Endothelial cell of umbilical vein (primary cell): ENCODE measurements at regions not wholly inside any gene's neighbourhood (a gene's known extent, or its start where the extent isn't known, plus 50 kb on each side); places are given as distances from the start of the nearest gene placed in this dataset.

Experiments
- BruUV-seq: library from RNA; stranded (reverse); fragments of 400-500 nt; replicated peaks from 2 replicates; lab custom pipeline; 2021; lab: Mats Ljungman, UMichigan
- CTCF ChIA-PET: fragments of 300-600, 350-600 bp; sonication (Branson Sonifier 250); formaldehyde crosslinking; loops from one replicate; lab custom pipeline; 2021; ENCODE audit warnings: antibody characterized with exemption, inconsistent platforms; lab: Charles Lee
- POLR2A ChIA-PET: fragments of 300-600, 350-600 bp; sonication (Branson Sonifier 250); formaldehyde crosslinking; loops from one replicate; lab custom pipeline; 2021; ENCODE audit warnings: antibody characterized with exemption, inconsistent platforms; lab: Charles Lee
- DNase-seq: peaks from one replicate; pipeline ENCODE4 v3.0.0-alpha.2; 2011; ENCODE audit warnings: low read depth, low spot score
- FAIRE-seq: peaks from 2 replicates; lab custom pipeline; 2011; peaks lifted over from hg19 to GRCh38; lab: Jason Lieb, UNC
- H2AFZ ChIP-seq: 2 replicates; pipeline ENCODE4 v1.6.0; 2012; ENCODE audit warnings: low read depth, low read length, control low read depth, inconsistent platforms
- H3K27ac ChIP-seq: 2 replicates; pipeline ENCODE4 v1.5.1; 2011; ENCODE audit warnings: low read depth, mild to moderate bottlenecking, control low read depth, low read length, moderate library complexity; ENCODE audit not compliant: insufficient read depth
- H3K27me3 ChIP-seq, 2 experiments: 2 replicates each; pipeline versions ENCODE4 v1.6.0 to v1.6.1; 2011; ENCODE audit warnings: low read length in 2 of 2, mixed read lengths in 1 of 2; ENCODE audit not compliant: control insufficient read depth in 2 of 2, insufficient read depth in 2 of 2
- H3K36me3 ChIP-seq, 2 experiments: 2 replicates in 1 of 2; 3 replicates in 1 of 2; pipeline ENCODE4 v1.5.1; 2011; ENCODE audit warnings: low read length in 2 of 2, mild to moderate bottlenecking in 1 of 2, moderate library complexity in 1 of 2; ENCODE audit not compliant: control insufficient read depth in 2 of 2, insufficient read depth in 2 of 2; ENCODE audit errors: extremely low read depth in 1 of 2
- H3K4me1 ChIP-seq: 3 replicates; pipeline ENCODE4 v1.5.1; 2011; ENCODE audit warnings: mild to moderate bottlenecking, low read length; ENCODE audit not compliant: control insufficient read depth, insufficient read depth; ENCODE audit errors: extremely low read depth
- H3K4me2 ChIP-seq: 2 replicates; pipeline ENCODE4 v1.6.1; 2011; ENCODE audit warnings: low read length, control low read depth, mixed read lengths; ENCODE audit not compliant: insufficient read depth
- H3K4me3 ChIP-seq, 3 experiments: fragments of 200-600 bp in 1 of 3; sonication (generic), shearing (Covaris generic) in 1 of 3; replicated peaks in 1 of 3; 2 replicates each; pipeline ENCODE4 v1.5.1; 2011 to 2016; ENCODE audit warnings: control low read depth in 3 of 3, low read length in 3 of 3, mild to moderate bottlenecking in 2 of 3, inconsistent platforms in 1 of 3, low read depth in 1 of 3, moderate library complexity in 1 of 3; ENCODE audit not compliant: insufficient read depth in 1 of 3
- H3K79me2 ChIP-seq: 2 replicates; pipeline ENCODE4 v1.6.0; 2012; ENCODE audit warnings: low read length, inconsistent platforms; ENCODE audit not compliant: control insufficient read depth, insufficient read depth
- H3K9ac ChIP-seq: replicated peaks from 2 replicates; pipeline ENCODE3; 2011; ENCODE audit warnings: low read length, control low read depth; ENCODE audit not compliant: insufficient read depth; ENCODE audit errors: extremely low read depth
- H3K9me1 ChIP-seq: replicated peaks from 3 replicates; pipeline ENCODE4 v1.6.0; 2011; ENCODE audit warnings: mild to moderate bottlenecking, low read length; ENCODE audit not compliant: control insufficient read depth, insufficient read depth; ENCODE audit errors: extremely low read depth
- H3K9me3 ChIP-seq: replicated peaks from 2 replicates; pipeline ENCODE4 v1.5.1; 2012; ENCODE audit warnings: low read length, inconsistent platforms; ENCODE audit not compliant: control insufficient read depth, insufficient read depth
- H4K20me1 ChIP-seq: replicated peaks from 2 replicates; pipeline ENCODE3; 2011; ENCODE audit warnings: mild to moderate bottlenecking, low read length; ENCODE audit not compliant: control insufficient read depth, insufficient read depth; ENCODE audit errors: extremely low read depth
- EZH2 ChIP-seq: IDR thresholded peaks from 2 replicates; pipeline ENCODE4 v1.6.1; 2012; ENCODE audit warnings: borderline replicate concordance, low read depth, mild to moderate bottlenecking, moderate library complexity, low read length, inconsistent platforms; ENCODE audit not compliant: severe bottlenecking
- MAX ChIP-seq: IDR thresholded peaks from 2 replicates; pipeline ENCODE4 v1.6.1; 2011; ENCODE audit not compliant: insufficient read depth, insufficient read length
- MYC ChIP-seq: IDR thresholded peaks from one replicate; pipeline ENCODE4 v1.6.1; 2011; ENCODE audit warnings: mild to moderate bottlenecking, low read depth, low read length
- POLR2A ChIP-seq: IDR thresholded peaks from 2 replicates; pipeline ENCODE4 v1.6.1; 2012; ENCODE audit warnings: low read depth, mild to moderate bottlenecking, control low read depth, low read length
- POLR2AphosphoS5 ChIP-seq: IDR thresholded peaks from 2 replicates; pipeline ENCODE4 v1.6.1; 2012; ENCODE audit warnings: low read depth, mild to moderate bottlenecking, control low read depth, low read length, moderate library complexity; ENCODE audit not compliant: insufficient read depth
- dilution Hi-C: fragments of 300-500 bp; cut with MboI; formaldehyde crosslinking; loops from one replicate; pipeline ENCODE4 v1.15.0; 2019; ENCODE audit warnings: low sequenced_read_pairs; ENCODE audit not compliant: extremely low pct_ligation_motif_present
- intact Hi-C: fragments of 100-400 bp; cut with micrococcal nuclease; formaldehyde crosslinking; loops from one replicate; pipeline ENCODE4 v1.10.0; 2022
- TF ChIP-seq, protein P1 (sequence below), 2 donors: IDR thresholded peaks; 1 replicate in 1 of 2; 2 replicates in 1 of 2; pipeline ENCODE4 v1.5.1; 2011; ENCODE audit warnings: low read length in 2 of 2, mild to moderate bottlenecking in 2 of 2, moderate library complexity in 2 of 2, control low read depth in 1 of 2, inconsistent platforms in 1 of 2, low read depth in 1 of 2; ENCODE audit not compliant: insufficient read depth in 1 of 2; ENCODE audit errors: extremely low read depth in 1 of 2

GRCh38 chr9:6080154-6080716, 64.8 kb upstream of the RANBP6 start:
- peak overlapping the region; percentile 76 for H3K4me2 ChIP-seq
- no peaks in the 10 kb centered on the region for H3K9me1 ChIP-seq
- H3K4me1 ChIP-seq: no peaks in the 10 kb centered on the region
- no peaks in the 10 kb centered on the region for H4K20me1 ChIP-seq
- H3K79me2 ChIP-seq: no peaks in the 10 kb centered on the region
- no peaks in the 10 kb centered on the region for H3K27me3 ChIP-seq
- H3K27ac ChIP-seq: peak overlapping the region; percentile 17
- TF ChIP-seq, protein P1, sequence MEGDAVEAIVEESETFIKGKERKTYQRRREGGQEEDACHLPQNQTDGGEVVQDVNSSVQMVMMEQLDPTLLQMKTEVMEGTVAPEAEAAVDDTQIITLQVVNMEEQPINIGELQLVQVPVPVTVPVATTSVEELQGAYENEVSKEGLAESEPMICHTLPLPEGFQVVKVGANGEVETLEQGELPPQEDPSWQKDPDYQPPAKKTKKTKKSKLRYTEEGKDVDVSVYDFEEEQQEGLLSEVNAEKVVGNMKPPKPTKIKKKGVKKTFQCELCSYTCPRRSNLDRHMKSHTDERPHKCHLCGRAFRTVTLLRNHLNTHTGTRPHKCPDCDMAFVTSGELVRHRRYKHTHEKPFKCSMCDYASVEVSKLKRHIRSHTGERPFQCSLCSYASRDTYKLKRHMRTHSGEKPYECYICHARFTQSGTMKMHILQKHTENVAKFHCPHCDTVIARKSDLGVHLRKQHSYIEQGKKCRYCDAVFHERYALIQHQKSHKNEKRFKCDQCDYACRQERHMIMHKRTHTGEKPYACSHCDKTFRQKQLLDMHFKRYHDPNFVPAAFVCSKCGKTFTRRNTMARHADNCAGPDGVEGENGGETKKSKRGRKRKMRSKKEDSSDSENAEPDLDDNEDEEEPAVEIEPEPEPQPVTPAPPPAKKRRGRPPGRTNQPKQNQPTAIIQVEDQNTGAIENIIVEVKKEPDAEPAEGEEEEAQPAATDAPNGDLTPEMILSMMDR (IDR thresholded peaks at IDR 0.05; ENCODE audit: extremely low read depth in 1 of 2, insufficient read depth in 1 of 2, low read depth in 1 of 2, low read length in 2 of 2): no peak
- TF ChIP-seq MYC (no peak), POLR2AphosphoS5 (no peak), EZH2 (no peak)
- H3K9me3 ChIP-seq: no peaks in the 10 kb centered on the region
- H2AFZ ChIP-seq: peak overlapping the region; percentile 99
- DNase-seq: peak; percentile 77
- peak overlapping the region; percentile 19 for H3K9ac ChIP-seq
- H3K36me3 ChIP-seq: no peaks in the 10 kb centered on the region
- BruUV-seq: no TSS peak
- H3K4me3 ChIP-seq: peak overlapping the region; percentile 12 to 40 (median 23)
- peak; percentile 83 for FAIRE-seq
- ChIA-PET POLR2A (interaction anchor here (0.6 kb wide), 1 partner anchor 138 kb away, joined by 4 read pairs; no protein-coding TSS in a partner anchor), CTCF (interaction anchor here (0.7 to 1.6 kb wide), 6 partner anchors 12 to 226 kb away, joined by 3 to 18 read pairs (median 3); no protein-coding TSS in a partner anchor)
- intact Hi-C loops: loop anchor here (1.0 kb wide), 1 partner anchor 69 kb away; no protein-coding TSS in a partner anchor
- dilution Hi-C loops: no loop called here

DNA sequence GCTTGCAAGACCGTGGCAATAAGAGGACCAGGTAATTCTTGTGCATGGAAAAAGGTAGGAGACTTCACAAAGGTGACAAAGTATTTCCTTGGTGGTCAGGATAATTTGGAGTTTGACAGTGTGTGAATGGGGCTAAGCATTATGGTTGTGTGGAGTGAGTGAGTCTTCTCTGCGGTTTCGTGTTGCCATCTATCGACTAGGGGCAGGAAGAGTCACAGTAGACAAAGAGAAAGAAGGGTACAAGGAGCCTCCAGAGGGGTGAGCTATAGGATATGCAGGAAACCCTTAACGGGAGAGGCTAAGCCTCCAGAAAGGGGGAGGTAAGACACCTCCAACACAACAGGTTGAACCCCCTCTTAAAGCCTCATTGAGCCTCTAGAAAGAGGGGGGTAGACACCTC, 64.0 kb upstream of the RANBP6 start:
- Histone ChIP-seq H3K27me3 (no peaks in the 10 kb centered on the region), H3K27ac (no peak overlapping the region), H3K79me2 (no peaks in the 10 kb centered on the region), H3K36me3 (no peaks in the 10 kb centered on the region), H3K4me3 (no peak overlapping the region), H3K9ac (no peak overlapping the region), H3K4me1 (no peaks in the 10 kb centered on the region), H3K4me2 (no peak overlapping the region), H4K20me1 (no peaks in the 10 kb centered on the region), H3K9me3 (no peaks in the 10 kb centered on the region), H2AFZ (peak overlapping the region; percentile 99), H3K9me1 (no peaks in the 10 kb centered on the region)
- CTCF ChIA-PET: interaction anchor here (1.0 to 1.6 kb wide), 2 partner anchors 151 to 227 kb away, joined by 3 to 18 read pairs; no protein-coding TSS in a partner anchor
- TF ChIP-seq EZH2 (no peak), POLR2A (no peak), MAX (no peak)
- TF ChIP-seq, protein P1 (IDR thresholded peaks at IDR 0.05; ENCODE audit: extremely low read depth in 1 of 2, insufficient read depth in 1 of 2, low read depth in 1 of 2, low read length in 2 of 2): no peak
- dilution Hi-C loops (no loop called here), intact Hi-C loops (no loop called here)
- POLR2A ChIA-PET: no interaction called here
- no peak for FAIRE-seq
- BruUV-seq: no TSS peak
- DNase-seq: no peak
